ENCODE measurements at regions not wholly inside any gene's neighbourhood (a gene's known extent, or its start where the extent isn't known, plus 50 kb on each side); places are given as distances from the start of the nearest gene placed in this dataset.
"Not testable (repeated sequence)": the region's sequence is repeated elsewhere in the genome, so short reads cannot be mapped to it uniquely, and the experiment has no call there.

DNA sequence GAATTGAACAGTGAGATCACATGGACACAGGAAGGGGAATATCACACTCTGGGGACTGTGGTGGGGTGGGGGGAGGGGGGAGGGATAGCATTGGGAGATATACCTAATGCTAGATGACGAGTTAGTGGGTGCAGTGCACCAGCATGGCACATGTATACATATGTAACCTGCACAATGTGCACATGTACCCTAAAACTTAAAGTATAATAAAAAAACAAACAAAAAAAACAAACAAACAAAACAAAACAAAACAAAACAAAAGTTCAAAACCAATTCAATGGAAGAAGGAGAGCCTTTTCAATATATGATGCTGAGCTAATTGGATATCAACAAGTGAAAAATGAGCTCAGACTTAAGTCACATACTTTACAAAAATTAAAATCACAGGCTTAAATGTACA, 592.8 kb downstream of the CBLN4 start:
- TF ChIP-seq EP300 (IDR thresholded peaks at IDR 0.05) = not testable (repeated sequence)
- TF ChIP-seq, protein P1, sequence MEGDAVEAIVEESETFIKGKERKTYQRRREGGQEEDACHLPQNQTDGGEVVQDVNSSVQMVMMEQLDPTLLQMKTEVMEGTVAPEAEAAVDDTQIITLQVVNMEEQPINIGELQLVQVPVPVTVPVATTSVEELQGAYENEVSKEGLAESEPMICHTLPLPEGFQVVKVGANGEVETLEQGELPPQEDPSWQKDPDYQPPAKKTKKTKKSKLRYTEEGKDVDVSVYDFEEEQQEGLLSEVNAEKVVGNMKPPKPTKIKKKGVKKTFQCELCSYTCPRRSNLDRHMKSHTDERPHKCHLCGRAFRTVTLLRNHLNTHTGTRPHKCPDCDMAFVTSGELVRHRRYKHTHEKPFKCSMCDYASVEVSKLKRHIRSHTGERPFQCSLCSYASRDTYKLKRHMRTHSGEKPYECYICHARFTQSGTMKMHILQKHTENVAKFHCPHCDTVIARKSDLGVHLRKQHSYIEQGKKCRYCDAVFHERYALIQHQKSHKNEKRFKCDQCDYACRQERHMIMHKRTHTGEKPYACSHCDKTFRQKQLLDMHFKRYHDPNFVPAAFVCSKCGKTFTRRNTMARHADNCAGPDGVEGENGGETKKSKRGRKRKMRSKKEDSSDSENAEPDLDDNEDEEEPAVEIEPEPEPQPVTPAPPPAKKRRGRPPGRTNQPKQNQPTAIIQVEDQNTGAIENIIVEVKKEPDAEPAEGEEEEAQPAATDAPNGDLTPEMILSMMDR (IDR thresholded peaks at IDR 0.05) = not testable (repeated sequence)
